ENCODE measurements at regions not wholly inside any gene's neighbourhood (a gene's known extent, or its start where the extent isn't known, plus 50 kb on each side); places are given as distances from the start of the nearest gene placed in this dataset.

DNA sequence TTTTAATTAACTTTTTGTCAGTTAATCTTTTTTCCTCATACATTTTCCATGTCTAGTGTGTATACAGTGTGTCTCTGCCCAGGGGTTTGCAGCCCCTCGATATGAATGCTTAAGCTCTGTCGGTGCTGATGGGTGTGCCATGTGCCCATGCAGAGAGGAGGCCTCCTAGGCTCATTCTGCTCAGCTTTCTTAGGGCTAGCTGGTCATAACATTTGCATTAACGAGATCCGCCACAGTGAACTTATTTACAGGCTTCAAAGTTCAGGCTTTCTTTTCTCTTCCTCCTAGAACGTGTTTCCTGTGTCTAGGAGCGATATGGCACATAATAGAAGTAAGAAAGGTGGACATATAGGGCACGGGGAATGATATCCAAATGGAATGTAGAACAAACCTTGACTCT lies 783.3 kb downstream of the PLCL1 start:
- H3K9me3 ChIP-seq (ENCODE audit: low read depth), result no peaks in the 10 kb centered on the region
- H3K4me1 ChIP-seq (ENCODE audit: low read depth), result no peaks in the 10 kb centered on the region
- H3K4me3 ChIP-seq, result no peak overlapping the region
- H3K36me3 ChIP-seq, result no peaks in the 10 kb centered on the region
- no peak for DNase-seq (ENCODE audit: low read depth in 1 of 2, low spot score in 1 of 2)
- no peaks in the 10 kb centered on the region for H3K27me3 ChIP-seq
- H3K27ac ChIP-seq, result no peak overlapping the region
- TF ChIP-seq, protein P1, sequence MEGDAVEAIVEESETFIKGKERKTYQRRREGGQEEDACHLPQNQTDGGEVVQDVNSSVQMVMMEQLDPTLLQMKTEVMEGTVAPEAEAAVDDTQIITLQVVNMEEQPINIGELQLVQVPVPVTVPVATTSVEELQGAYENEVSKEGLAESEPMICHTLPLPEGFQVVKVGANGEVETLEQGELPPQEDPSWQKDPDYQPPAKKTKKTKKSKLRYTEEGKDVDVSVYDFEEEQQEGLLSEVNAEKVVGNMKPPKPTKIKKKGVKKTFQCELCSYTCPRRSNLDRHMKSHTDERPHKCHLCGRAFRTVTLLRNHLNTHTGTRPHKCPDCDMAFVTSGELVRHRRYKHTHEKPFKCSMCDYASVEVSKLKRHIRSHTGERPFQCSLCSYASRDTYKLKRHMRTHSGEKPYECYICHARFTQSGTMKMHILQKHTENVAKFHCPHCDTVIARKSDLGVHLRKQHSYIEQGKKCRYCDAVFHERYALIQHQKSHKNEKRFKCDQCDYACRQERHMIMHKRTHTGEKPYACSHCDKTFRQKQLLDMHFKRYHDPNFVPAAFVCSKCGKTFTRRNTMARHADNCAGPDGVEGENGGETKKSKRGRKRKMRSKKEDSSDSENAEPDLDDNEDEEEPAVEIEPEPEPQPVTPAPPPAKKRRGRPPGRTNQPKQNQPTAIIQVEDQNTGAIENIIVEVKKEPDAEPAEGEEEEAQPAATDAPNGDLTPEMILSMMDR (IDR thresholded peaks at IDR 0.05; ENCODE audit: low read depth, low read length), result no peak

DNA sequence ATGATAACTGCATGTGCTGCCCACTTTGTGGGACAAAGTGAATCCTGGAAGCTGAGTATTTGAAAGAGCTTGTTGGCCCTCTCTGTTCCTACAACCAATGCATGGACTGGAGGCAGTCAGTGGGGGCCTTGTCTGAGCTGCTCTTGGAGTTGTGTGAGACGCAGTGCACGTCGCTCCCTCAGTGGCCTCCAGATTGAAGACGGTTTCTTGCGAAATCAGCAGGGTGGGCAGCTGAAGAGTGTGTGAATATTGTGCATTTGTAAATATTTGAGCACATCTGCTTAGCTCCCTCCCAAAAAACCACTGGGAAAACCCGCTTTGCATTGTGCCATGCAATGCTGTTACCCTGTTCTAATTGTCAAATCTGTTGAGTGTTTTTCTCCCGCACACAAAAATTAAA lies 782.8 kb downstream of the PLCL1 start:
- no peaks in the 10 kb centered on the region for H3K9me3 ChIP-seq (ENCODE audit: low read depth)
- TF ChIP-seq, protein P1 (IDR thresholded peaks at IDR 0.05; ENCODE audit: low read depth, low read length), result no peak

GRCh38 chr2:198571393-198571792 lies 767.0 kb downstream of the PLCL1 start:
- no peak for DNase-seq (ENCODE audit: low read depth in 1 of 2, low spot score in 1 of 2)
- Histone ChIP-seq H3K4me1 (ENCODE audit: low read depth) (no peaks in the 10 kb centered on the region), H3K36me3 (no peaks in the 10 kb centered on the region), H3K9me3 (ENCODE audit: low read depth) (no peaks in the 10 kb centered on the region), H3K27ac (no peak overlapping the region), H3K27me3 (peaks cover 6% of the 10 kb centered on the region), H3K4me3 (no peak overlapping the region)
- TF ChIP-seq, protein P1 (IDR thresholded peaks at IDR 0.05; ENCODE audit: low read depth, low read length), result no peak

More for the DNA sequence above, 782.8 kb downstream of the PLCL1 start:
- Histone ChIP-seq H3K4me3 (no peak overlapping the region), H3K27me3 (no peaks in the 10 kb centered on the region), H3K27ac (no peak overlapping the region), H3K36me3 (no peaks in the 10 kb centered on the region), H3K4me1 (ENCODE audit: low read depth) (no peaks in the 10 kb centered on the region)
- DNase-seq (ENCODE audit: low read depth in 1 of 2, low spot score in 1 of 2), result no peak

DNA sequence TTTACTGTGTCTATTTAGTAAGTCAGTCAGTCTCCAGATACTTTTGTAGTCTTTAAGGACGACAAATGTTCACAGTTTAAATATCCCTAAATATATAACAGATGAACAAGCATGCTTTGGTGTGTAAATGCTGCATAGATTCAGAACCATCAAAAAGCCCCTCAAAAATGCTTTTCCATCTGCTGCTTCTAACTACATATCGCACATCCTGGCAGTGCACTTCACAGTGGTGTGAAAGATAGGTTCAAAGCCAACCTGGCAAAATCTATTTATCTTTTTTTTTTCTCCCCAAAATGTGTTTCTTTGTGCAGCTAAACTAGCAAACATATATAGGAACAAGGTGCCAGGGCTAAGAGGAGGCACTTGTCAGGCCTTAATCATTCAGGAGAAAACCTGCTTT lies 753.8 kb downstream of the PLCL1 start:
- Histone ChIP-seq H3K27me3 (peaks cover 22% of the 10 kb centered on the region), H3K4me1 (ENCODE audit: low read depth) (no peaks in the 10 kb centered on the region), H3K9me3 (ENCODE audit: low read depth) (no peaks in the 10 kb centered on the region), H3K27ac (no peak overlapping the region), H3K36me3 (no peaks in the 10 kb centered on the region), H3K4me3 (no peak overlapping the region)
- TF ChIP-seq, protein P1 (IDR thresholded peaks at IDR 0.05; ENCODE audit: low read depth, low read length), result no peak
- DNase-seq (ENCODE audit: low read depth in 1 of 2, low spot score in 1 of 2), result no peak

GRCh38 chr2:198546122-198546521 lies 741.7 kb downstream of the PLCL1 start:
- TF ChIP-seq, protein P1 (IDR thresholded peaks at IDR 0.05; ENCODE audit: low read depth, low read length), result no peak
- DNase-seq (ENCODE audit: low read depth in 1 of 2, low spot score in 1 of 2), result no peak
- H3K4me3 ChIP-seq, result no peak overlapping the region
- no peaks in the 10 kb centered on the region for H3K9me3 ChIP-seq (ENCODE audit: low read depth)
- H3K27me3 ChIP-seq, result peaks cover 8% of the 10 kb centered on the region
- H3K4me1 ChIP-seq (ENCODE audit: low read depth), result no peaks in the 10 kb centered on the region
- H3K27ac ChIP-seq, result no peak overlapping the region
- H3K36me3 ChIP-seq, result no peaks in the 10 kb centered on the region

- no peak overlapping the region for H3K27ac ChIP-seq
- no peaks in the 10 kb centered on the region for H3K36me3 ChIP-seq
- DNase-seq (ENCODE audit: low read depth in 1 of 2, low spot score in 1 of 2), result no peak
- peaks cover 8% of the 10 kb centered on the region for H3K27me3 ChIP-seq
- H3K9me3 ChIP-seq (ENCODE audit: low read depth), result no peaks in the 10 kb centered on the region
- H3K4me3 ChIP-seq, result no peak overlapping the region
- TF ChIP-seq, protein P1 (IDR thresholded peaks at IDR 0.05; ENCODE audit: low read depth, low read length), result no peak
- H3K4me1 ChIP-seq (ENCODE audit: low read depth), result no peaks in the 10 kb centered on the region
Observed at GRCh38 chr2:198545411-198545810, 741.0 kb downstream of the PLCL1 start.

Data from cardiac muscle cell (in vitro differentiated cells and primary cell).